H1 (cell line): ENCODE measurements at regions not wholly inside any gene's neighbourhood (a gene's known extent, or its start where the extent isn't known, plus 50 kb on each side); places are given as distances from the start of the nearest gene placed in this dataset.

Experiments
- BCL11A ChIP-seq, 2 experiments: IDR thresholded peaks; one replicate each; pipeline ENCODE4 v1.6.1; 2011; ENCODE audit warnings: low read depth in 2 of 2, low read length in 2 of 2, mild to moderate bottlenecking in 2 of 2
- TF ChIP-seq, protein P1 (sequence below): fragments of 300-600 bp; sonication (generic); IDR thresholded peaks from 2 replicates; pipeline ENCODE4 v1.7.1; 2012; ENCODE audit warnings: low read length, moderate library complexity, mild to moderate bottlenecking, inconsistent platforms; ENCODE audit not compliant: insufficient replicate concordance

GRCh38 chr21:35945089-35945671 lies 115.1 kb downstream of the SETD4 start (continued):
- TF ChIP-seq, protein P1, sequence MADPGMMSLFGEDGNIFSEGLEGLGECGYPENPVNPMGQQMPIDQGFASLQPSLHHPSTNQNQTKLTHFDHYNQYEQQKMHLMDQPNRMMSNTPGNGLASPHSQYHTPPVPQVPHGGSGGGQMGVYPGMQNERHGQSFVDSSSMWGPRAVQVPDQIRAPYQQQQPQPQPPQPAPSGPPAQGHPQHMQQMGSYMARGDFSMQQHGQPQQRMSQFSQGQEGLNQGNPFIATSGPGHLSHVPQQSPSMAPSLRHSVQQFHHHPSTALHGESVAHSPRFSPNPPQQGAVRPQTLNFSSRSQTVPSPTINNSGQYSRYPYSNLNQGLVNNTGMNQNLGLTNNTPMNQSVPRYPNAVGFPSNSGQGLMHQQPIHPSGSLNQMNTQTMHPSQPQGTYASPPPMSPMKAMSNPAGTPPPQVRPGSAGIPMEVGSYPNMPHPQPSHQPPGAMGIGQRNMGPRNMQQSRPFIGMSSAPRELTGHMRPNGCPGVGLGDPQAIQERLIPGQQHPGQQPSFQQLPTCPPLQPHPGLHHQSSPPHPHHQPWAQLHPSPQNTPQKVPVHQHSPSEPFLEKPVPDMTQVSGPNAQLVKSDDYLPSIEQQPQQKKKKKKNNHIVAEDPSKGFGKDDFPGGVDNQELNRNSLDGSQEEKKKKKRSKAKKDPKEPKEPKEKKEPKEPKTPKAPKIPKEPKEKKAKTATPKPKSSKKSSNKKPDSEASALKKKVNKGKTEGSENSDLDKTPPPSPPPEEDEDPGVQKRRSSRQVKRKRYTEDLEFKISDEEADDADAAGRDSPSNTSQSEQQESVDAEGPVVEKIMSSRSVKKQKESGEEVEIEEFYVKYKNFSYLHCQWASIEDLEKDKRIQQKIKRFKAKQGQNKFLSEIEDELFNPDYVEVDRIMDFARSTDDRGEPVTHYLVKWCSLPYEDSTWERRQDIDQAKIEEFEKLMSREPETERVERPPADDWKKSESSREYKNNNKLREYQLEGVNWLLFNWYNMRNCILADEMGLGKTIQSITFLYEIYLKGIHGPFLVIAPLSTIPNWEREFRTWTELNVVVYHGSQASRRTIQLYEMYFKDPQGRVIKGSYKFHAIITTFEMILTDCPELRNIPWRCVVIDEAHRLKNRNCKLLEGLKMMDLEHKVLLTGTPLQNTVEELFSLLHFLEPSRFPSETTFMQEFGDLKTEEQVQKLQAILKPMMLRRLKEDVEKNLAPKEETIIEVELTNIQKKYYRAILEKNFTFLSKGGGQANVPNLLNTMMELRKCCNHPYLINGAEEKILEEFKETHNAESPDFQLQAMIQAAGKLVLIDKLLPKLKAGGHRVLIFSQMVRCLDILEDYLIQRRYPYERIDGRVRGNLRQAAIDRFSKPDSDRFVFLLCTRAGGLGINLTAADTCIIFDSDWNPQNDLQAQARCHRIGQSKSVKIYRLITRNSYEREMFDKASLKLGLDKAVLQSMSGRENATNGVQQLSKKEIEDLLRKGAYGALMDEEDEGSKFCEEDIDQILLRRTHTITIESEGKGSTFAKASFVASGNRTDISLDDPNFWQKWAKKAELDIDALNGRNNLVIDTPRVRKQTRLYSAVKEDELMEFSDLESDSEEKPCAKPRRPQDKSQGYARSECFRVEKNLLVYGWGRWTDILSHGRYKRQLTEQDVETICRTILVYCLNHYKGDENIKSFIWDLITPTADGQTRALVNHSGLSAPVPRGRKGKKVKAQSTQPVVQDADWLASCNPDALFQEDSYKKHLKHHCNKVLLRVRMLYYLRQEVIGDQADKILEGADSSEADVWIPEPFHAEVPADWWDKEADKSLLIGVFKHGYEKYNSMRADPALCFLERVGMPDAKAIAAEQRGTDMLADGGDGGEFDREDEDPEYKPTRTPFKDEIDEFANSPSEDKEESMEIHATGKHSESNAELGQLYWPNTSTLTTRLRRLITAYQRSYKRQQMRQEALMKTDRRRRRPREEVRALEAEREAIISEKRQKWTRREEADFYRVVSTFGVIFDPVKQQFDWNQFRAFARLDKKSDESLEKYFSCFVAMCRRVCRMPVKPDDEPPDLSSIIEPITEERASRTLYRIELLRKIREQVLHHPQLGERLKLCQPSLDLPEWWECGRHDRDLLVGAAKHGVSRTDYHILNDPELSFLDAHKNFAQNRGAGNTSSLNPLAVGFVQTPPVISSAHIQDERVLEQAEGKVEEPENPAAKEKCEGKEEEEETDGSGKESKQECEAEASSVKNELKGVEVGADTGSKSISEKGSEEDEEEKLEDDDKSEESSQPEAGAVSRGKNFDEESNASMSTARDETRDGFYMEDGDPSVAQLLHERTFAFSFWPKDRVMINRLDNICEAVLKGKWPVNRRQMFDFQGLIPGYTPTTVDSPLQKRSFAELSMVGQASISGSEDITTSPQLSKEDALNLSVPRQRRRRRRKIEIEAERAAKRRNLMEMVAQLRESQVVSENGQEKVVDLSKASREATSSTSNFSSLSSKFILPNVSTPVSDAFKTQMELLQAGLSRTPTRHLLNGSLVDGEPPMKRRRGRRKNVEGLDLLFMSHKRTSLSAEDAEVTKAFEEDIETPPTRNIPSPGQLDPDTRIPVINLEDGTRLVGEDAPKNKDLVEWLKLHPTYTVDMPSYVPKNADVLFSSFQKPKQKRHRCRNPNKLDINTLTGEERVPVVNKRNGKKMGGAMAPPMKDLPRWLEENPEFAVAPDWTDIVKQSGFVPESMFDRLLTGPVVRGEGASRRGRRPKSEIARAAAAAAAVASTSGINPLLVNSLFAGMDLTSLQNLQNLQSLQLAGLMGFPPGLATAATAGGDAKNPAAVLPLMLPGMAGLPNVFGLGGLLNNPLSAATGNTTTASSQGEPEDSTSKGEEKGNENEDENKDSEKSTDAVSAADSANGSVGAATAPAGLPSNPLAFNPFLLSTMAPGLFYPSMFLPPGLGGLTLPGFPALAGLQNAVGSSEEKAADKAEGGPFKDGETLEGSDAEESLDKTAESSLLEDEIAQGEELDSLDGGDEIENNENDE = no peak
- TF ChIP-seq BCL11A (IDR thresholded peaks at IDR 0.05; ENCODE audit: low read depth in 2 of 2, low read length in 2 of 2) = no peak
